H1 (cell line): ENCODE measurements at regions not wholly inside any gene's neighbourhood (a gene's known extent, or its start where the extent isn't known, plus 50 kb on each side); places are given as distances from the start of the nearest gene placed in this dataset.

ENCODE experiments used
- CBX8 ChIP-seq: fragments of 300-800, 300-1000 bp; sonication (generic); IDR thresholded peaks from 2 replicates; pipeline ENCODE4 v1.7.1; 2016; ENCODE audit warnings: low read depth, low read length, borderline replicate concordance
- POLR2AphosphoS5 ChIP-seq: IDR thresholded peaks from 2 replicates; pipeline ENCODE4 v1.6.1; 2011; ENCODE audit warnings: low read depth, low read length
- SUZ12 ChIP-seq: fragments of 200-600 bp; sonication (generic); IDR thresholded peaks from 2 replicates; pipeline ENCODE4 v1.6.1; 2012; ENCODE audit warnings: mild to moderate bottlenecking, inconsistent platforms, low read length, moderate library complexity, mixed read lengths
- TEAD4 ChIP-seq: IDR thresholded peaks from 2 replicates; pipeline ENCODE4 v1.6.1; 2012; ENCODE audit warnings: low read depth, low read length, inconsistent platforms, mixed read lengths
- TF ChIP-seq, protein P1 (sequence below): fragments of 300-600 bp; sonication (generic); IDR thresholded peaks from 2 replicates; pipeline ENCODE4 v1.7.1; 2012; ENCODE audit warnings: low read length, moderate library complexity, mild to moderate bottlenecking, inconsistent platforms; ENCODE audit not compliant: insufficient replicate concordance

DNA sequence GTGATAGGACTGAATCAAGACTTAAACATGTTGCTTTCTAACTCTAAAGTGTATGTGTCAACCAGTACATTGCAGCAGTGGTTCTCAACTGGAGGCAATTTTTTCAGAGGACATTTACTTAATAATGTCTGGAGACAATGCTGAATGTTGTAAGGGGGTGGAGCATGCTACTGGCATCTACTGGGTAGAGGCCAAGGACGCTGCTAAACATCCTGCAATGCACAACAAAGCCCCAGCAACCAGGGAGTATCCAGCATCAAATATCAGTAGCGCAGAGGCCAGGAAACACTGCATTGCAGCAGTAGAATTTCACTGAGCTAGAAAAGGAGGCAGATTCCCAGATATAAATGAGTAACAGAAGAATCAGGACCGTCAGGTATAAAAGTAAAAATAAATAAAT, 79.8 kb upstream of the GRM7 start (continued):
- TF ChIP-seq POLR2AphosphoS5 (no peak), SUZ12 (no peak), TEAD4 (no peak), CBX8 (no peak)
- TF ChIP-seq, protein P1, sequence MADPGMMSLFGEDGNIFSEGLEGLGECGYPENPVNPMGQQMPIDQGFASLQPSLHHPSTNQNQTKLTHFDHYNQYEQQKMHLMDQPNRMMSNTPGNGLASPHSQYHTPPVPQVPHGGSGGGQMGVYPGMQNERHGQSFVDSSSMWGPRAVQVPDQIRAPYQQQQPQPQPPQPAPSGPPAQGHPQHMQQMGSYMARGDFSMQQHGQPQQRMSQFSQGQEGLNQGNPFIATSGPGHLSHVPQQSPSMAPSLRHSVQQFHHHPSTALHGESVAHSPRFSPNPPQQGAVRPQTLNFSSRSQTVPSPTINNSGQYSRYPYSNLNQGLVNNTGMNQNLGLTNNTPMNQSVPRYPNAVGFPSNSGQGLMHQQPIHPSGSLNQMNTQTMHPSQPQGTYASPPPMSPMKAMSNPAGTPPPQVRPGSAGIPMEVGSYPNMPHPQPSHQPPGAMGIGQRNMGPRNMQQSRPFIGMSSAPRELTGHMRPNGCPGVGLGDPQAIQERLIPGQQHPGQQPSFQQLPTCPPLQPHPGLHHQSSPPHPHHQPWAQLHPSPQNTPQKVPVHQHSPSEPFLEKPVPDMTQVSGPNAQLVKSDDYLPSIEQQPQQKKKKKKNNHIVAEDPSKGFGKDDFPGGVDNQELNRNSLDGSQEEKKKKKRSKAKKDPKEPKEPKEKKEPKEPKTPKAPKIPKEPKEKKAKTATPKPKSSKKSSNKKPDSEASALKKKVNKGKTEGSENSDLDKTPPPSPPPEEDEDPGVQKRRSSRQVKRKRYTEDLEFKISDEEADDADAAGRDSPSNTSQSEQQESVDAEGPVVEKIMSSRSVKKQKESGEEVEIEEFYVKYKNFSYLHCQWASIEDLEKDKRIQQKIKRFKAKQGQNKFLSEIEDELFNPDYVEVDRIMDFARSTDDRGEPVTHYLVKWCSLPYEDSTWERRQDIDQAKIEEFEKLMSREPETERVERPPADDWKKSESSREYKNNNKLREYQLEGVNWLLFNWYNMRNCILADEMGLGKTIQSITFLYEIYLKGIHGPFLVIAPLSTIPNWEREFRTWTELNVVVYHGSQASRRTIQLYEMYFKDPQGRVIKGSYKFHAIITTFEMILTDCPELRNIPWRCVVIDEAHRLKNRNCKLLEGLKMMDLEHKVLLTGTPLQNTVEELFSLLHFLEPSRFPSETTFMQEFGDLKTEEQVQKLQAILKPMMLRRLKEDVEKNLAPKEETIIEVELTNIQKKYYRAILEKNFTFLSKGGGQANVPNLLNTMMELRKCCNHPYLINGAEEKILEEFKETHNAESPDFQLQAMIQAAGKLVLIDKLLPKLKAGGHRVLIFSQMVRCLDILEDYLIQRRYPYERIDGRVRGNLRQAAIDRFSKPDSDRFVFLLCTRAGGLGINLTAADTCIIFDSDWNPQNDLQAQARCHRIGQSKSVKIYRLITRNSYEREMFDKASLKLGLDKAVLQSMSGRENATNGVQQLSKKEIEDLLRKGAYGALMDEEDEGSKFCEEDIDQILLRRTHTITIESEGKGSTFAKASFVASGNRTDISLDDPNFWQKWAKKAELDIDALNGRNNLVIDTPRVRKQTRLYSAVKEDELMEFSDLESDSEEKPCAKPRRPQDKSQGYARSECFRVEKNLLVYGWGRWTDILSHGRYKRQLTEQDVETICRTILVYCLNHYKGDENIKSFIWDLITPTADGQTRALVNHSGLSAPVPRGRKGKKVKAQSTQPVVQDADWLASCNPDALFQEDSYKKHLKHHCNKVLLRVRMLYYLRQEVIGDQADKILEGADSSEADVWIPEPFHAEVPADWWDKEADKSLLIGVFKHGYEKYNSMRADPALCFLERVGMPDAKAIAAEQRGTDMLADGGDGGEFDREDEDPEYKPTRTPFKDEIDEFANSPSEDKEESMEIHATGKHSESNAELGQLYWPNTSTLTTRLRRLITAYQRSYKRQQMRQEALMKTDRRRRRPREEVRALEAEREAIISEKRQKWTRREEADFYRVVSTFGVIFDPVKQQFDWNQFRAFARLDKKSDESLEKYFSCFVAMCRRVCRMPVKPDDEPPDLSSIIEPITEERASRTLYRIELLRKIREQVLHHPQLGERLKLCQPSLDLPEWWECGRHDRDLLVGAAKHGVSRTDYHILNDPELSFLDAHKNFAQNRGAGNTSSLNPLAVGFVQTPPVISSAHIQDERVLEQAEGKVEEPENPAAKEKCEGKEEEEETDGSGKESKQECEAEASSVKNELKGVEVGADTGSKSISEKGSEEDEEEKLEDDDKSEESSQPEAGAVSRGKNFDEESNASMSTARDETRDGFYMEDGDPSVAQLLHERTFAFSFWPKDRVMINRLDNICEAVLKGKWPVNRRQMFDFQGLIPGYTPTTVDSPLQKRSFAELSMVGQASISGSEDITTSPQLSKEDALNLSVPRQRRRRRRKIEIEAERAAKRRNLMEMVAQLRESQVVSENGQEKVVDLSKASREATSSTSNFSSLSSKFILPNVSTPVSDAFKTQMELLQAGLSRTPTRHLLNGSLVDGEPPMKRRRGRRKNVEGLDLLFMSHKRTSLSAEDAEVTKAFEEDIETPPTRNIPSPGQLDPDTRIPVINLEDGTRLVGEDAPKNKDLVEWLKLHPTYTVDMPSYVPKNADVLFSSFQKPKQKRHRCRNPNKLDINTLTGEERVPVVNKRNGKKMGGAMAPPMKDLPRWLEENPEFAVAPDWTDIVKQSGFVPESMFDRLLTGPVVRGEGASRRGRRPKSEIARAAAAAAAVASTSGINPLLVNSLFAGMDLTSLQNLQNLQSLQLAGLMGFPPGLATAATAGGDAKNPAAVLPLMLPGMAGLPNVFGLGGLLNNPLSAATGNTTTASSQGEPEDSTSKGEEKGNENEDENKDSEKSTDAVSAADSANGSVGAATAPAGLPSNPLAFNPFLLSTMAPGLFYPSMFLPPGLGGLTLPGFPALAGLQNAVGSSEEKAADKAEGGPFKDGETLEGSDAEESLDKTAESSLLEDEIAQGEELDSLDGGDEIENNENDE = no peak
